GM10248 (cell line): ENCODE measurements at regions not wholly inside any gene's neighbourhood (a gene's known extent, or its start where the extent isn't known, plus 50 kb on each side); places are given as distances from the start of the nearest gene placed in this dataset.

Experiments
- CTCF ChIA-PET: fragments of 300-600 bp; sonication (Branson Sonifier 250); formaldehyde crosslinking; extraction: SDS; loops from one replicate; lab custom pipeline; 2021; ENCODE audit warnings: antibody characterized with exemption; lab: Yijun Ruan, JAX
- POLR2A ChIA-PET: fragments of 350-650 bp; sonication (Branson Sonifier 250); formaldehyde crosslinking; extraction: SDS; loops from one replicate; lab custom pipeline; 2020; ENCODE audit warnings: antibody characterized with exemption; lab: Yijun Ruan, JAX
- DNase-seq: peaks from one replicate; pipeline ENCODE4 v3.0.0; 2012; ENCODE audit errors: extremely low spot score
- CTCF ChIP-seq: IDR thresholded peaks from 2 replicates; pipeline ENCODE4 v1.5.1; 2012; ENCODE audit warnings: mild to moderate bottlenecking, low read depth; ENCODE audit errors: extremely low read depth, missing control alignments, control extremely low read depth

- TF ChIP-seq CTCF, result no peak
- ChIA-PET CTCF (interaction anchor here (0.6 to 7.7 kb wide), 9 partner anchors 9 to 627 kb away, joined by 3 to 59 read pairs (median 5); no protein-coding TSS in a partner anchor), POLR2A (no interaction called here)
- no peak for DNase-seq
These were observed 51.1 kb upstream of the TMEM33 start for GRCh38 chr4:41883988-41884734.

GRCh38 chr4:41882625-41883347 lies 52.4 kb upstream of the TMEM33 start:
- ChIA-PET POLR2A (no interaction called here), CTCF (interaction anchor here (0.6 to 7.7 kb wide), 7 partner anchors 8 to 601 kb away, joined by 3 to 59 read pairs (median 5); no protein-coding TSS in a partner anchor)
- DNase-seq, result peak; percentile 82
- peak; percentile 90 for TF ChIP-seq CTCF

GRCh38 chr4:41881981-41882624 lies 53.1 kb upstream of the TMEM33 start:
- DNase-seq, result no peak
- POLR2A ChIA-PET, result no interaction called here
- no peak for TF ChIP-seq CTCF
- CTCF ChIA-PET, result interaction anchor here (3.1 to 7.7 kb wide), 3 partner anchors 7 to 601 kb away, joined by 9 to 59 read pairs (median 12); no protein-coding TSS in a partner anchor

GRCh38 chr4:41880840-41881831 lies 54.1 kb upstream of the TMEM33 start:
- TF ChIP-seq CTCF, result no peak
- no peak for DNase-seq
- POLR2A ChIA-PET, result no interaction called here
- CTCF ChIA-PET, result interaction anchor here (1.8 kb wide), 1 partner anchor 188 kb away, joined by 5 read pairs; no protein-coding TSS in a partner anchor

- ChIA-PET CTCF (interaction anchor here (1.8 to 2.6 kb wide), 3 partner anchors 8 to 187 kb away, joined by 5 to 13 read pairs (median 6); no protein-coding TSS in a partner anchor), POLR2A (no interaction called here)
- no peak for TF ChIP-seq CTCF
- no peak for DNase-seq
These were observed 55.0 kb upstream of the TMEM33 start for GRCh38 chr4:41880022-41880837.
